NCI-H2227 (cell line): ENCODE measurements at regions not wholly inside any gene's neighbourhood (a gene's known extent, or its start where the extent isn't known, plus 50 kb on each side); places are given as distances from the start of the nearest gene placed in this dataset.
A peak's percentile ranks its signal among the peaks of the same experiment; 100 is the strongest.

Experiments
- DNase-seq: peaks from one replicate; lab custom pipeline; 2025; ENCODE audit not compliant: unreplicated experiment; lab: John Stamatoyannopoulos, UW

GRCh38 chr9:113701774-113702755, 174.0 kb upstream of the ZNF618 start:
- DNase-seq = no peak

- no peak for DNase-seq
Observed at GRCh38 chr9:113705306-113705927, 170.7 kb upstream of the ZNF618 start.

- no peak for DNase-seq
Observed at GRCh38 chr9:113705928-113706519, 170.1 kb upstream of the ZNF618 start.

GRCh38 chr9:113707953-113708695, 168.0 kb upstream of the ZNF618 start:
- no peak for DNase-seq

- no peak for DNase-seq
Observed at GRCh38 chr9:113708821-113709713, 167.0 kb upstream of the ZNF618 start.

GRCh38 chr9:113709721-113710120, 166.4 kb upstream of the ZNF618 start:
- no peak for DNase-seq

GRCh38 chr9:113711251-113711650, 164.9 kb upstream of the ZNF618 start:
- DNase-seq = no peak

GRCh38 chr9:113712053-113712452, 164.1 kb upstream of the ZNF618 start:
- DNase-seq = no peak

GRCh38 chr9:113715086-113715485, 161.0 kb upstream of the ZNF618 start:
- DNase-seq = no peak

GRCh38 chr9:113719919-113720318, 156.2 kb upstream of the ZNF618 start:
- no peak for DNase-seq

GRCh38 chr9:113720495-113720894, 155.6 kb upstream of the ZNF618 start:
- DNase-seq = no peak

- no peak for DNase-seq
Observed at GRCh38 chr9:113721856-113722255, 154.3 kb upstream of the ZNF618 start.

GRCh38 chr9:113724202-113724601, 151.9 kb upstream of the ZNF618 start:
- no peak for DNase-seq

- no peak for DNase-seq
Observed at GRCh38 chr9:113728989-113729388, 147.1 kb upstream of the ZNF618 start.

- no peak for DNase-seq
Observed at GRCh38 chr9:113734826-113735225, 141.3 kb upstream of the ZNF618 start.

GRCh38 chr9:113737517-113738271, 138.4 kb upstream of the ZNF618 start:
- peak; percentile 70 for DNase-seq

GRCh38 chr9:113738496-113738892, 137.6 kb upstream of the ZNF618 start:
- DNase-seq = no peak

GRCh38 chr9:113738893-113739604, 137.1 kb upstream of the ZNF618 start:
- no peak for DNase-seq
